Neural progenitor cell (in vitro differentiated cells): ENCODE measurements at regions not wholly inside any gene's neighbourhood (a gene's known extent, or its start where the extent isn't known, plus 50 kb on each side); places are given as distances from the start of the nearest gene placed in this dataset.

Experiments
- EZH2phosphoT487 ChIP-seq: fragments of 200-600 bp; sonication (generic); IDR thresholded peaks from 2 replicates; pipeline ENCODE4 v1.6.1; 2017; ENCODE audit warnings: antibody characterized with exemption
- TF ChIP-seq, protein P1 (sequence below): fragments of 200-600 bp; sonication (generic); IDR thresholded peaks from 2 replicates; pipeline ENCODE4 v1.5.1; 2017; ENCODE audit warnings: antibody characterized with exemption, mild to moderate bottlenecking

DNA sequence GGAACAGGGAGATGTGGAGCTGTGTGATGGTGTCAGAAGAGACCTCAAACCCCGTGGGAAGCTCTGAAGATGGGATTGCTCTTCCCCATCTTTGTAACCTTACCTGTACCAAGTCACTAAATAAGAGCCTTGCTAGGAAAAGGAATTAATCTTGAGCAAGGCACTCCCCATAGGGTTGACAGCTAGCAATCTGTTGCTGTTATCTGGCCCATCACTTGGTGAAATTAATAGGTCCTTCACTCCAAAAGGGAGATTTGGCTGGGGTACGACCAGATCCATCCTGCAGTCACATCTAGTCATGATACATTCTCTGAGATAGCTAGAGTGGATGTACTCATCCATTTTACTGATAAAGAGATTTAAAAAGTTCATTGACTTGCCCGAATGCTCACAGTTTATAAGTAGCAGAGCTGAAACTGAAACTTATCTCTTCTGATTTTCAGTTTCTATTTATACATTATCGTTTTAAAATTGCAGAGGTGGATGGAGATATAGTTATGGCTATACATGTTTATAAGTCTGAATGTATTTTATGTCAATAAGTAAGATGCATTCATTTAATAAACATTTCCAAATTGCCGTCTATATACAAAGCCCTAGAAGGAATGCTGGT, 299.1 kb upstream of the MCTP2 start:
- TF ChIP-seq, protein P1, sequence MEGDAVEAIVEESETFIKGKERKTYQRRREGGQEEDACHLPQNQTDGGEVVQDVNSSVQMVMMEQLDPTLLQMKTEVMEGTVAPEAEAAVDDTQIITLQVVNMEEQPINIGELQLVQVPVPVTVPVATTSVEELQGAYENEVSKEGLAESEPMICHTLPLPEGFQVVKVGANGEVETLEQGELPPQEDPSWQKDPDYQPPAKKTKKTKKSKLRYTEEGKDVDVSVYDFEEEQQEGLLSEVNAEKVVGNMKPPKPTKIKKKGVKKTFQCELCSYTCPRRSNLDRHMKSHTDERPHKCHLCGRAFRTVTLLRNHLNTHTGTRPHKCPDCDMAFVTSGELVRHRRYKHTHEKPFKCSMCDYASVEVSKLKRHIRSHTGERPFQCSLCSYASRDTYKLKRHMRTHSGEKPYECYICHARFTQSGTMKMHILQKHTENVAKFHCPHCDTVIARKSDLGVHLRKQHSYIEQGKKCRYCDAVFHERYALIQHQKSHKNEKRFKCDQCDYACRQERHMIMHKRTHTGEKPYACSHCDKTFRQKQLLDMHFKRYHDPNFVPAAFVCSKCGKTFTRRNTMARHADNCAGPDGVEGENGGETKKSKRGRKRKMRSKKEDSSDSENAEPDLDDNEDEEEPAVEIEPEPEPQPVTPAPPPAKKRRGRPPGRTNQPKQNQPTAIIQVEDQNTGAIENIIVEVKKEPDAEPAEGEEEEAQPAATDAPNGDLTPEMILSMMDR: no peak
- TF ChIP-seq EZH2phosphoT487: no peak
